Neuronal stem cell (in vitro differentiated cells): ENCODE measurements at regions not wholly inside any gene's neighbourhood (a gene's known extent, or its start where the extent isn't known, plus 50 kb on each side); places are given as distances from the start of the nearest gene placed in this dataset.
A peak's percentile ranks its signal among the peaks of the same experiment; 100 is the strongest.

Source experiments
- DNase-seq: peaks from one replicate; pipeline ENCODE4 v3.0.0-alpha.2; 2013; ENCODE audit warnings: low spot score
- H2AFZ ChIP-seq: one replicate; pipeline ENCODE4 v1.6.1; 2013; ENCODE audit warnings: mild to moderate bottlenecking, low read length, inconsistent platforms
- H2AK5ac ChIP-seq: 2 replicates; pipeline ENCODE4 v1.6.1; 2013; ENCODE audit warnings: low read depth, mild to moderate bottlenecking, inconsistent platforms, low read length, moderate library complexity, mixed read lengths
- H2BK120ac ChIP-seq: 2 replicates; pipeline ENCODE4 v1.6.1; 2013; ENCODE audit warnings: low read depth, mild to moderate bottlenecking, inconsistent platforms, low read length, moderate library complexity, mixed read lengths
- H2BK12ac ChIP-seq: one replicate; pipeline ENCODE4 v1.6.1; 2013; ENCODE audit warnings: low read length, inconsistent platforms
- H2BK15ac ChIP-seq: 2 replicates; pipeline ENCODE4 v1.6.1; 2013; ENCODE audit warnings: mild to moderate bottlenecking, low read length, inconsistent platforms, mixed read lengths
- H2BK5ac ChIP-seq: one replicate; pipeline ENCODE4 v1.6.1; 2013; ENCODE audit warnings: inconsistent platforms, mild to moderate bottlenecking, low read length, moderate library complexity
- H3K14ac ChIP-seq: one replicate; pipeline ENCODE4 v1.6.1; 2013; ENCODE audit warnings: low read length, inconsistent platforms
- H3K18ac ChIP-seq: 2 replicates; pipeline ENCODE4 v1.6.1; 2013; ENCODE audit warnings: low read length, inconsistent platforms
- H3K23ac ChIP-seq: 2 replicates; pipeline ENCODE4 v1.6.1; 2013; ENCODE audit warnings: low read depth, mild to moderate bottlenecking, mixed read lengths, low read length, inconsistent platforms; ENCODE audit not compliant: poor library complexity
- H3K27ac ChIP-seq: replicated peaks from 3 replicates; pipeline ENCODE4 v1.5.1; 2013; ENCODE audit warnings: low read length, inconsistent platforms
- H3K27me3 ChIP-seq, 3 experiments: 2 replicates each; pipeline ENCODE4 v1.6.1; 2013; ENCODE audit warnings: low read length in 3 of 3, mild to moderate bottlenecking in 2 of 3, inconsistent platforms in 1 of 3, low read depth in 1 of 3, mixed read lengths in 1 of 3, moderate library complexity in 1 of 3; ENCODE audit not compliant: control insufficient read depth in 3 of 3, insufficient read depth in 3 of 3
- H3K36me3 ChIP-seq, 2 donors: replicated peaks in 1 of 2; 2 replicates each; pipeline ENCODE4 v1.6.1; 2013; ENCODE audit warnings: low read length in 2 of 2; ENCODE audit not compliant: control insufficient read depth in 2 of 2, insufficient read depth in 2 of 2
- H3K4ac ChIP-seq: 2 replicates; pipeline ENCODE4 v1.6.1; 2013; ENCODE audit warnings: inconsistent platforms, mild to moderate bottlenecking, low read length, moderate library complexity
- H3K4me1 ChIP-seq, 2 donors: 1 replicate in 1 of 2; 2 replicates in 1 of 2; pipeline ENCODE4 v1.6.1; 2013; ENCODE audit warnings: low read length in 2 of 2, low read depth in 1 of 2; ENCODE audit not compliant: control insufficient read depth in 2 of 2, insufficient read depth in 1 of 2
- H3K4me2 ChIP-seq: one replicate; pipeline ENCODE4 v1.6.1; 2013; ENCODE audit warnings: mild to moderate bottlenecking, low read length, inconsistent platforms; ENCODE audit not compliant: insufficient read depth, poor library complexity, severe bottlenecking
- H3K4me3 ChIP-seq, 2 donors: 2 replicates each; pipeline ENCODE4 v1.5.1; 2013; ENCODE audit warnings: low read length in 2 of 2, mild to moderate bottlenecking in 2 of 2, inconsistent platforms in 1 of 2, moderate library complexity in 1 of 2
- H3K79me1 ChIP-seq: one replicate; pipeline ENCODE4 v1.6.1; 2013; ENCODE audit warnings: low read depth, mild to moderate bottlenecking, inconsistent platforms, low read length, moderate library complexity
- H3K9ac ChIP-seq: one replicate; pipeline ENCODE4 v1.6.1; 2013; ENCODE audit warnings: mild to moderate bottlenecking, low read depth, low read length, inconsistent platforms; ENCODE audit not compliant: poor library complexity
- H3K9me3 ChIP-seq, 2 donors: replicated peaks in 1 of 2; 2 replicates each; pipeline versions ENCODE3 to v1.6.1; 2013; ENCODE audit warnings: low read length in 2 of 2, mild to moderate bottlenecking in 2 of 2, inconsistent platforms in 1 of 2, low read depth in 1 of 2, mixed read lengths in 1 of 2, moderate library complexity in 1 of 2; ENCODE audit not compliant: control insufficient read depth in 2 of 2, insufficient read depth in 1 of 2
- H4K8ac ChIP-seq: one replicate; pipeline ENCODE4 v1.6.1; 2013; ENCODE audit warnings: low read depth, mild to moderate bottlenecking, inconsistent platforms, low read length, moderate library complexity
- H4K91ac ChIP-seq: one replicate; pipeline ENCODE4 v1.6.1; 2013; ENCODE audit warnings: low read length, low read depth, mild to moderate bottlenecking, inconsistent platforms; ENCODE audit not compliant: poor library complexity
- WGBS, 2 donors: extraction: QIAGEN DNeasy Blood & Tissue Kit; methylation state at CpG; one replicate each; pipeline ENCODE4 v1.1.7; 2013; ENCODE audit warnings: missing lambda C conversion rate in 2 of 2, mixed read lengths in 1 of 2; ENCODE audit not compliant: insufficient read length in 2 of 2, insufficient replicate concordance in 1 of 2; ENCODE audit errors: extremely low coverage in 2 of 2; 5-methylcytosine and 5-hydroxymethylcytosine counted together

DNA sequence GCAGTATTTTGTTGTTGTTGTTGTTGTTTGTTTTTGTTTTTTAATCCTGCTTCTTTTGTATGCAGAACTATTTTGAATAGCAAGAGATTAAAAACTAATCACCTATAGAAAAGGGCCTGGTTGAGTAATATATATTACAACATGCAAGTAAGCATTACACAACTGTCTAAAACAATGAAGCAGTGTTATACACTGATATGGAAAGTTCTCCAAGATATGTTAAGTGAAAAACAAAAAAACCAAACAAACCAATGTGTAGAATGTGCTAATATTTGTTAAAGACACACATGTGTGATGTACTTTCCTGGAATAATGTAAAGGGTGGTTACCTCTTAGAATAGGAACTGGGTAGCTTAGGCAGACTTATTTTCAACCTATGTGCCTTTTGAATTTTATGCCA is 117.4 kb downstream of the ZNF365 start:
- Histone ChIP-seq H3K27me3 (peaks cover 0 to 4% (median 0%) of the 10 kb centered on the region in 3 experiments), H4K91ac (no peak overlapping the region), H3K23ac (no peak overlapping the region), H2BK5ac (no peak overlapping the region), H2BK12ac (no peak overlapping the region), H2AK5ac (no peak overlapping the region), H2BK15ac (no peak overlapping the region), H3K36me3 (no peaks in the 10 kb centered on the region), H3K9me3 (no peaks in the 10 kb centered on the region), H2BK120ac (no peak overlapping the region), H4K8ac (no peak overlapping the region), H3K18ac (no peak overlapping the region), H3K4ac (no peak overlapping the region), H3K79me1 (no peaks in the 10 kb centered on the region), H3K4me1 (no peaks in the 10 kb centered on the region), H3K14ac (no peak overlapping the region), H3K4me3 (no peak overlapping the region), H3K9ac (no peak overlapping the region), H3K27ac (no peak overlapping the region), H3K4me2 (no peak overlapping the region), H2AFZ (no peak overlapping the region)
- DNase-seq, result no peak

DNA sequence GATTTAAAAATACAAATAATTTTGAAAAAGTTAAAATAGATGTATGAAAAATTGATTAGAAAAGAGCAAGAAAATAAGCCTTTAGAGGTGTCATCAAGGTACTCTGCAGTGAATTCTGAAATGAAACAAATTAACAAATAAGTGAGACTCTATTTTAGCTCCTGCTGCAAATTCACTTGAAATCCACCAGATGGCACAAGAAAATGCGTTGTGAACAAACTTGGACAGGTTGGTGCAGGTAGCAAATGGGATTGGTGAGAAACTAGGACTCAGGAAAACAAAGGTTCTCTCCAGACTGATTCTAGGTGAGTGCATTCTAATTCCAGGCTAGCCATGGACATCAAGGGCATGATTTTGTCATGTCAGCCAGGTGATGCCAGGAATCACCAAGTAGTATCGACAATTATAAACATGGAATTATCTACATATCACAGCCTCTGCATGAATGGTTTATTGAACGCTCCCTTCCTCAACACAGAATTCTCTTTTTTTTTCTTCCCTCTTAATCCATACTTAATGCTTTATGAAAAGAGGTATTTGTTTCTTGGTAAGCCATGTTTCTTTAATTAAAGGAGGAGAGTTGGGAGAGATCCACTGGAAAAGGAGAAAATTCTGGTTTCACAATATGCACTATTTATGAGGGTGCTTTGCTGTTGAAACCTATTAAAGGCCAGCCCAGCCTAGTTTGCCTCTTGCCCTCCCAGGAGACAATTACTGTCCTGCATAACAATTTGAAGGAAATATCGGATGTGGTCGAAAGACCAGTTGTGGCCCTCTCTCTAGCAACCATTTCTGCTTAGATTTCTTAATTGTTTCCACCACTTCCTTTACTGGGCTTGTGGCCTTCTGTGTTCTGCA is 118.1 kb downstream of the ZNF365 start:
- WGBS, 2 donors, result no CpG with 5 or more reads among the region's 5 CpGs
- Histone ChIP-seq H3K14ac (no peak overlapping the region), H4K8ac (no peak overlapping the region), H3K4ac (no peak overlapping the region), H2BK12ac (no peak overlapping the region), H2BK15ac (no peak overlapping the region), H3K9me3 (no peaks in the 10 kb centered on the region), H3K18ac (no peak overlapping the region), H4K91ac (no peak overlapping the region), H3K4me2 (no peak overlapping the region), H3K9ac (no peak overlapping the region), H3K23ac (no peak overlapping the region), H3K27ac (no peak overlapping the region), H3K79me1 (no peaks in the 10 kb centered on the region), H2AK5ac (no peak overlapping the region), H2BK5ac (no peak overlapping the region), H3K4me1 (no peaks in the 10 kb centered on the region), H3K27me3 (peaks cover 0 to 4% (median 0%) of the 10 kb centered on the region in 3 experiments), H3K36me3 (no peaks in the 10 kb centered on the region), H2BK120ac (no peak overlapping the region), H3K4me3 (no peak overlapping the region), H2AFZ (no peak overlapping the region)
- peak; percentile 11 for DNase-seq

DNA sequence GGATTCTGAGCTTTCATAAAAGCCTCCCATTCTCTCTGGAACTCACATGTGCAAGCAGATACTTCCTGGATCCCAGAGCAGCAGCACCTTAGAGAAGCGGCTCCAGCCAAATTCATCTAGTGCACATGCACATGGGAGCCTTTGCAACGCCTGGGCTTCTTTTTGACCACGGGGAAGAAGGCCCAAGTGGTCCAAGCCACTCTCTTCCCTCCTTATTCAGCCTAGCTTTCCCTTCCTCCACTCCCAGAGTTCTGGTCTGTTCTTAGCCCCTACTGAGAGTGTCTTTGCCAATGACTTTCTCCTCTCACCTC is 118.7 kb downstream of the ZNF365 start:
- Histone ChIP-seq H3K18ac (no peak overlapping the region), H3K9ac (no peak overlapping the region), H3K4me1 (no peaks in the 10 kb centered on the region), H3K14ac (no peak overlapping the region), H2BK120ac (no peak overlapping the region), H3K4ac (no peak overlapping the region), H3K4me3 (no peak overlapping the region), H3K4me2 (no peak overlapping the region), H2BK5ac (no peak overlapping the region), H3K36me3 (no peaks in the 10 kb centered on the region), H3K9me3 (no peaks in the 10 kb centered on the region), H3K27me3 (peaks cover 0 to 4% (median 0%) of the 10 kb centered on the region in 3 experiments), H3K27ac (no peak overlapping the region), H2AFZ (no peak overlapping the region), H3K23ac (no peak overlapping the region), H2BK12ac (no peak overlapping the region), H3K79me1 (no peaks in the 10 kb centered on the region), H2AK5ac (no peak overlapping the region), H4K8ac (no peak overlapping the region), H2BK15ac (no peak overlapping the region), H4K91ac (no peak overlapping the region)
- no peak for DNase-seq
- WGBS, 2 donors, result no CpG with 5 or more reads among the region's 3 CpGs

DNA sequence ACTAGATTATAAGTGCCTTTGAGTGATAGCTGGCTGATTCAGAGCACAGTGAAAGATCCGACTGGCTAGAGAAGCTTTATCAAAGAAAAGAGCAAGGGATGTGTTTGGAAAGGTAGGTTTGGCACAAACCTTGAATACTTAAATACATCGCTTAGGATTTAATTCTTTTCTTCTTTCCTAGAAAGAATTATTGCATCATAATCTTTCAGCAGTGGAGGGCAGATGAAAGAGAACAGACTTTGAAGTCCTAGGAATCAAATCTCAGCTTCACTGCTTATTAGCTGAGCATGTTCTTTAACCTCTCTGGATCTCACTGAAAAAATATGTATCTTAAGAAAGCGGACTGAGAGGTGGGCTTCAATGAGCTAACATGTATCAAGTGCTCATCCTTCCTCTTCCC is 122.8 kb downstream of the ZNF365 start:
- WGBS, 2 donors, result no CpG with 5 or more reads among the region's 3 CpGs
- H3K9ac ChIP-seq, result no peak overlapping the region
- H3K14ac ChIP-seq, result no peak overlapping the region
- H2BK15ac ChIP-seq, result no peak overlapping the region
- no peak overlapping the region for H4K91ac ChIP-seq
- H3K23ac ChIP-seq, result no peak overlapping the region
- H2BK120ac ChIP-seq, result no peak overlapping the region
- H2AFZ ChIP-seq, result no peak overlapping the region
- H3K27me3 ChIP-seq, result peaks cover 0 to 4% (median 0%) of the 10 kb centered on the region in 3 experiments
- H3K4ac ChIP-seq, result no peak overlapping the region
- no peak overlapping the region for H3K27ac ChIP-seq
- no peak for DNase-seq
- H3K79me1 ChIP-seq, result no peaks in the 10 kb centered on the region
- H2AK5ac ChIP-seq, result no peak overlapping the region
- H4K8ac ChIP-seq, result no peak overlapping the region
- H3K36me3 ChIP-seq, result no peaks in the 10 kb centered on the region
- no peak overlapping the region for H3K4me3 ChIP-seq
- H3K4me1 ChIP-seq, result no peaks in the 10 kb centered on the region
- no peak overlapping the region for H3K4me2 ChIP-seq
- no peaks in the 10 kb centered on the region for H3K9me3 ChIP-seq
- H3K18ac ChIP-seq, result no peak overlapping the region
- H2BK12ac ChIP-seq, result no peak overlapping the region
- H2BK5ac ChIP-seq, result no peak overlapping the region
